ENCODE measurements at regions not wholly inside any gene's neighbourhood (a gene's known extent, or its start where the extent isn't known, plus 50 kb on each side); places are given as distances from the start of the nearest gene placed in this dataset.

GRCh38 chr20:23226612-23227265 is 123.9 kb upstream of the NXT1 start:
- no peak overlapping the region for H2AFZ ChIP-seq (ENCODE audit: control insufficient read depth, low read length)
- H3K27me3 ChIP-seq (ENCODE audit: control insufficient read depth, extremely low read depth, insufficient read depth, low read length) = no peaks in the 10 kb centered on the region
- H4K20me1 ChIP-seq (ENCODE audit: control insufficient read depth, extremely low read depth, insufficient read depth, low read length) = no peaks in the 10 kb centered on the region
- H3K9ac ChIP-seq (ENCODE audit: control insufficient read depth, extremely low read depth, insufficient read depth, low read length) = no peak overlapping the region
- dilution Hi-C loops (cut with MboI; ENCODE audit: extremely low pct_ligation_motif_present, low sequenced_read_pairs) = no loop called here
- H3K9me3 ChIP-seq (ENCODE audit: control insufficient read depth, low read depth, low read length) = no peaks in the 10 kb centered on the region
- H3K79me2 ChIP-seq (ENCODE audit: control insufficient read depth, insufficient read depth, low read length) = no peaks in the 10 kb centered on the region
- no peak overlapping the region for H3K27ac ChIP-seq (ENCODE audit: control insufficient read depth, insufficient read depth, low read length)
- H3K36me3 ChIP-seq (ENCODE audit: control insufficient read depth in 2 of 2, extremely low read depth in 1 of 2, insufficient read depth in 2 of 2, low read length in 2 of 2) = no peaks in the 10 kb centered on the region
- no peak for DNase-seq (ENCODE audit: low read depth, low spot score)
- no peak for FAIRE-seq
- H3K9me1 ChIP-seq (ENCODE audit: control insufficient read depth, extremely low read depth, insufficient read depth, low read length) = no peaks in the 10 kb centered on the region
- no peak overlapping the region for H3K4me3 ChIP-seq (ENCODE audit: control insufficient read depth in 2 of 3, extremely low read depth in 1 of 3, insufficient read depth in 2 of 3, low read depth in 1 of 3, low read length in 3 of 3)
- H3K4me2 ChIP-seq (ENCODE audit: control insufficient read depth, extremely low read depth, insufficient read depth, low read depth, low read length) = no peak overlapping the region
- H3K4me1 ChIP-seq (ENCODE audit: control insufficient read depth, extremely low read depth, insufficient read depth, low read length) = no peaks in the 10 kb centered on the region
- TF ChIP-seq EZH2 (IDR thresholded peaks at IDR 0.05; ENCODE audit: low read length) = no peak
- TF ChIP-seq, protein P1, sequence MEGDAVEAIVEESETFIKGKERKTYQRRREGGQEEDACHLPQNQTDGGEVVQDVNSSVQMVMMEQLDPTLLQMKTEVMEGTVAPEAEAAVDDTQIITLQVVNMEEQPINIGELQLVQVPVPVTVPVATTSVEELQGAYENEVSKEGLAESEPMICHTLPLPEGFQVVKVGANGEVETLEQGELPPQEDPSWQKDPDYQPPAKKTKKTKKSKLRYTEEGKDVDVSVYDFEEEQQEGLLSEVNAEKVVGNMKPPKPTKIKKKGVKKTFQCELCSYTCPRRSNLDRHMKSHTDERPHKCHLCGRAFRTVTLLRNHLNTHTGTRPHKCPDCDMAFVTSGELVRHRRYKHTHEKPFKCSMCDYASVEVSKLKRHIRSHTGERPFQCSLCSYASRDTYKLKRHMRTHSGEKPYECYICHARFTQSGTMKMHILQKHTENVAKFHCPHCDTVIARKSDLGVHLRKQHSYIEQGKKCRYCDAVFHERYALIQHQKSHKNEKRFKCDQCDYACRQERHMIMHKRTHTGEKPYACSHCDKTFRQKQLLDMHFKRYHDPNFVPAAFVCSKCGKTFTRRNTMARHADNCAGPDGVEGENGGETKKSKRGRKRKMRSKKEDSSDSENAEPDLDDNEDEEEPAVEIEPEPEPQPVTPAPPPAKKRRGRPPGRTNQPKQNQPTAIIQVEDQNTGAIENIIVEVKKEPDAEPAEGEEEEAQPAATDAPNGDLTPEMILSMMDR (optimal IDR thresholded peaks at IDR 0.05 in 1 of 3, IDR thresholded peaks at IDR 0.05 in 1 of 3, conservative IDR thresholded peaks at IDR 0.05 in 1 of 3; ENCODE audit: extremely low read depth in 1 of 3, insufficient read depth in 2 of 3, low read length in 3 of 3) = no peak

DNA sequence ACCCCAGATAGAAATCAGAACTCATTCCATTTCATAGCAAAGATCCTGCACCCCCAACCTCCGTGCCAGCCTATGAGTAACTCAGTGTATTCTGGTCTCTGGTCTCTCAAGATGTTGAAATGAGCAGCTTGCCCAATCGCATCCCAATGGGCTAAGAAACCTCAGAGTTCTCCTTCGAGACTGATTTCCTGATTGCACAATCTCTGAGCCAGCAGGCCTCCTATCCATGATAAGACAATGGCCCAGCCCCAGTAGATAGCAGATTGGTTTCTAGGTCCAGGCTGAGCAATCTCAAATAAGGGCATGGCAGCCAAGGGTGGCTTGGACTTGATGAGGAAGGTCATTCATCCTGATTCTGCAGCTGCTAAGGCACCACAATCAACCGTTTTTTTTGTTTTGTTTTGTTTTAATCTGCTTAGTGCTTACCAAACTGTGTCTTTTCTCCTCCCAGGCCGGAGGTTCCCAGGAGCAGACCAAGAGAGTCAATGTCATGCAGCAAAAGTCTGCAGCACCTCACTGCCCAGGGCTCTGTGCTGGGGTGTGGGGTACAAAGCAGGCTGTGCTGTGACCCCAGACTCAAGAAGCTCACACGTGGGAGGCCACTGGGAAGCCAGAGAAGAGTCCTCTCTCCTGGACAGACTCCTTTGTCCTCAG is 125.1 kb upstream of the NXT1 start:
- TF ChIP-seq, protein P1 (optimal IDR thresholded peaks at IDR 0.05 in 1 of 3, IDR thresholded peaks at IDR 0.05 in 1 of 3, conservative IDR thresholded peaks at IDR 0.05 in 1 of 3; ENCODE audit: extremely low read depth in 1 of 3, insufficient read depth in 2 of 3, low read length in 3 of 3) = no peak
- TF ChIP-seq EZH2 (IDR thresholded peaks at IDR 0.05; ENCODE audit: low read length) = no peak
- H3K9ac ChIP-seq (ENCODE audit: control insufficient read depth, extremely low read depth, insufficient read depth, low read length) = no peak overlapping the region
- H3K9me1 ChIP-seq (ENCODE audit: control insufficient read depth, extremely low read depth, insufficient read depth, low read length) = no peaks in the 10 kb centered on the region
- DNase-seq (ENCODE audit: low read depth, low spot score) (no peak), FAIRE-seq (no peak)
- no peak overlapping the region for H2AFZ ChIP-seq (ENCODE audit: control insufficient read depth, low read length)
- dilution Hi-C loops (cut with MboI; ENCODE audit: extremely low pct_ligation_motif_present, low sequenced_read_pairs) = no loop called here
- H3K4me2 ChIP-seq (ENCODE audit: control insufficient read depth, extremely low read depth, insufficient read depth, low read depth, low read length) = no peak overlapping the region
- H3K4me3 ChIP-seq (ENCODE audit: control insufficient read depth in 2 of 3, extremely low read depth in 1 of 3, insufficient read depth in 2 of 3, low read depth in 1 of 3, low read length in 3 of 3) = no peak overlapping the region
- no peaks in the 10 kb centered on the region for H3K36me3 ChIP-seq (ENCODE audit: control insufficient read depth in 2 of 2, extremely low read depth in 1 of 2, insufficient read depth in 2 of 2, low read length in 2 of 2)
- no peaks in the 10 kb centered on the region for H3K27me3 ChIP-seq (ENCODE audit: control insufficient read depth, extremely low read depth, insufficient read depth, low read length)
- H3K4me1 ChIP-seq (ENCODE audit: control insufficient read depth, extremely low read depth, insufficient read depth, low read length) = no peaks in the 10 kb centered on the region
- no peaks in the 10 kb centered on the region for H4K20me1 ChIP-seq (ENCODE audit: control insufficient read depth, extremely low read depth, insufficient read depth, low read length)
- H3K79me2 ChIP-seq (ENCODE audit: control insufficient read depth, insufficient read depth, low read length) = no peaks in the 10 kb centered on the region
- H3K27ac ChIP-seq (ENCODE audit: control insufficient read depth, insufficient read depth, low read length) = no peak overlapping the region
- no peaks in the 10 kb centered on the region for H3K9me3 ChIP-seq (ENCODE audit: control insufficient read depth, low read depth, low read length)

All from keratinocyte (primary cell).